ENCODE measurements at regions not wholly inside any gene's neighbourhood (a gene's known extent, or its start where the extent isn't known, plus 50 kb on each side); places are given as distances from the start of the nearest gene placed in this dataset.
"Not testable (repeated sequence)": the region's sequence is repeated elsewhere in the genome, so short reads cannot be mapped to it uniquely, and the experiment has no call there.

DNA sequence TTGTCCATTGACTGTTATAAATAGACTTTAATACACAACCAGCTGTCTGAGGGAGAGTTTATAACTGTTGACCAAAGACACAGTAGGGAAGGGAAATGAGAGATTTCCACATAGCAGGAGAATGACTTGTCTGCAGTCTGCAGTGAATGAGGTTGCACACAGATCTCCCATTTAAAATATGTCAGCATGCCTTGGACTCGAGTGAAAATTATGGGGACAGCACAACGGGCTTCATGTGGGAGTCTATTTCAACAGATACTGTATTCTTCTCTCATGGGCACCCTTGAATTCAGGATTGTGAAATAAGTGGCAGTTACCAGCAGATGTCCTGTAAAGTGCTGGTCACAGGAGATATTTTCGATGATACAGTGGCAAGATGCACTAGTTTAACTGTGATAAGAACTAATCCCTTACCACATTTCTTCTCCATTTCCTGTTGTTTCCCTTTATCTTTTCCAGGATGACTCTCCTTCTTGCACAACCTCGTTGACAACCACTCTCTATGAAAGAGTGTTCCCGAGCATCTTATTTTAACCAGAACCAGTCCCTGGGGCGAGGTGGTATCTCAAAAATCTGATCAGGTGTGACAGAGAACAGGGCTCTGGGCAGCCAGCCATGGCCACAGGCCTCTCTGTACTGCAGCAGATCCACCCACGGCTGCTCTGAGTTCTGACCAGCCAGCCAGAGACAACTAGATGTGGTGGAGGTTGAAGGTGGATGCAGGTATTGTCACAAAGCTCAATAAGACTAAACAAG is 51.5 kb upstream of the MAP3K1 start:
- ATAC-seq = no peak

GRCh38 chr5:56763182-56763581 is 52.2 kb upstream of the MAP3K1 start:
- ATAC-seq = no peak

DNA sequence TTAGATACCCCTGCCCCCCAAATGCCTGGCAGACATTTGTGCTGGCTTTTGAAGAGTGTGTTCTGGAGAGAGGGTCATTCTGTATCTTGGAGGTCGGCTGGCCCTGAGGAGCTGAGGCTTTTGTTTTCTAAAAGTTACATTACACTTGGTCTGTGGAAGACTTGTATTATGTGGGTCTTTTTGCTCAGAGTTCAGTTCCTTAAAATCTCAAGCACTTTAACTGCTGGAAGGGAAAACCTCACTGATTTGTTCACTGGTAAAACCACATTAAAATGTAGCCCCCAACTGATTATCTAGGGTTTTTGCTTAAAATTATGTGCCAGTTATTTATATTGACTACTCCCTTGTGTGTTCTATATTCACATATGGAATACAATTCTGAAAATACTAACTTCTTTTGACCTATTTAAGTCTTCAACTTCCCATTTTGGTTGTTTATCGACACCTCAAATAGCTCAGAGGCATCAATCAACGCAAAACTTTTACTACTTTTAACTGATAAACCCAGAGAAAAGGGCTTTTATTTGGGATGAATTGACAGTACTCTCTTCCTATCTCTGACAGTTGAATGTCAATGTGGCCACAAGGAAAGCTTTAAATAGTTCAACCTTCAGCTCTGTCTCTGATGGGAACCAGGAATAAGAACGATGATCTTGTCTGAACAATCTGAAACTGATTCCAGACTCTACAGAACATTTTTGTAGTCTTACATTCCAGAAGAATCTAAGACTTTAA is 54.0 kb upstream of the MAP3K1 start:
- ATAC-seq = no peak

GRCh38 chr5:56760723-56761122 is 54.6 kb upstream of the MAP3K1 start:
- no peak for ATAC-seq

GRCh38 chr5:56759521-56760216 is 55.7 kb upstream of the MAP3K1 start:
- no peak for ATAC-seq

DNA sequence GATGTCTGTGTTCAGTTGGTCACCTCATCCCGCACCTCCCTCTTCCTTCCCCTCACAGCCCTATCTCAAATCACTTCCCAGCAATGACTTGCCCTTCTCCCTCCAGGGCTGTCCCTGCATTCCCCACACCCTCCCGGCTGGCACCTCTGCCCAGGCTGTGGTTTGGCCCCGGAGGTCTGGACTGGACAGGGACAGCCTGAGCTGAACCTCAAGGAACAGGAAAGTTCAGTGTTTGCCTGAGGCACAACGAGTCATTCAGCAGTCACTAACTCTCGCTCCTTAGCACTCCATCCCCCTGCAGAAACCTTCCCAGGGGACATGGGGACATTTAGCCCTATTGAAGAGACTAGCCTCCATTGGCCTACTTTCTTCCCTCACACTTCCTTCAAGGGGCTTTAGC is 58.3 kb upstream of the MAP3K1 start:
- ATAC-seq = no peak

DNA sequence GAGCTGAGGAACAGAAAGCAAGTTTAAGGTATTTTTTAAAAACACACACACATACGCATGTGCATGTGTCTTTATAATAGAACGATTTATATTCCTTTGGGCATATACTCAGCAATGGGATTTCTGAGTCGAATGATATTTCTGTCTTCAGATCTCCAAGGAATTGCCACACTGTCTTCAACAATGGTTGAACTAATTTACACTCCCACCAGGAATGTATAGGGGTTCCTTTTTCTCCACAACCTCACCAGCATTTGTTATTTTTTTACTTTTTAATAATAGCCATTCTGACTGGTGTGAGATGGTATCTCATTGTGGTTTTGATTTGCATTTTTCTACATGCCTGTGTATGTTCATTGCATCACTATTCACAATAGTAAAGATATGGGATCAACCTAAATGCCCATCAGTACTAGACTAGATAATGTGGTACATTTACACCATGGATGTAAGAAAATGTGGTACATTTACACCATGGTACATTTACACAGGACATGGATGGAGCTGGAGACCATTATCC is 60.3 kb upstream of the MAP3K1 start:
- ATAC-seq = no peak

- ATAC-seq = not testable (repeated sequence)
These were observed 61.8 kb upstream of the MAP3K1 start for GRCh38 chr5:56753588-56753987.

DNA sequence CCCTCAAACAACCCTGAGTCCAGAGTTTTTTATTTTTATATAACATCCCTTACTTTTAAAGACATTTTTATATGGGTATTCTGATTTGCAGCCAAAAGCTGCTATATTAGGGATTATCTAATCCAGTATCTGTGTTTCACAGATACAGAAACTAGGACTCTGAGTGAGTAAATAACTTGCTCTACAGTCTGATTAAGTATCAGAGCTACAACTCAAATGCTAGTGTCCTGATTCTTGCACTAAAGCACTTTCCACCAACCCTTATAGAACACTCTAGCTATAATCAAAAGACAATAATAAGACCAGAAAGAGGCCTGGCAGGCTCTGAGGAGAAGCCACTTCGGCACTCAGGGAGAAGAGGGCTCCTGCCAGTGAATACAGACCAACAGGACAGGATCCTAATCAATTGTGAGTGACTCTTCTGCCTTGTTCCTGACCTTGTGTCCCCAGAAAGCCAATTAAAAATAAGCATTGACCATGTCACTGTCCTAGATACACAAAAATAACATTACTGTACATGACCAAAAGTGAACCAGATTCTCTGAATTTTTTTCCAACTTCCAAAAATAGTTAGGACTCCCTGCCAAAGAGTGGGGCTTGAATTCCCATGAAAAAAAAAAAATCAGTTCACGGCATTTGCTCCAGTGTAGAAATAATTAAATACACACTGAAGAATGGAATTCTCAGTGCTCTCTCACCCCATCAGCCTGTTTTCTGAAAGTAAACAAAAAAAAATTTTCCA is 63.6 kb upstream of the MAP3K1 start:
- ATAC-seq = no peak

DNA sequence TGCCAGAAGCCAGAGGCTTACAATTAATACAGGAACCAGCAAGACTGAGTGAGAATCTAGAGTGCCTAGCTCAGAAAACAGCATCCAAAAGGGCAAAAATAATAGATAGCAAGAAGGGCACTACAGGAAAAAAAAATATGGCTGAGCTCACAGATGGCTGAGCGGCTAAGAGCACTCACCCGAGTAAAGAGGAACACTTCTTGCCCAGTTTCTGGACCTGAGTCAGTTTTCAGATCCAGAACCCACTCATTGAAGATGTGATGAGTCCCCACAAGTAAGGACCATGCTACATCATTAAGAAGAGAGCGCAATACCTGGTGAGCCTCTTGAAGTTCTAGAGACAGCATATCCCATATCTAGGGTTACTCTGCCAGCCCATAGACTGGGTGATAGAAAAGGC is 65.5 kb upstream of the MAP3K1 start:
- no peak for ATAC-seq

- ATAC-seq = no peak
These were observed 68.6 kb upstream of the MAP3K1 start for GRCh38 chr5:56746553-56747339.

DNA sequence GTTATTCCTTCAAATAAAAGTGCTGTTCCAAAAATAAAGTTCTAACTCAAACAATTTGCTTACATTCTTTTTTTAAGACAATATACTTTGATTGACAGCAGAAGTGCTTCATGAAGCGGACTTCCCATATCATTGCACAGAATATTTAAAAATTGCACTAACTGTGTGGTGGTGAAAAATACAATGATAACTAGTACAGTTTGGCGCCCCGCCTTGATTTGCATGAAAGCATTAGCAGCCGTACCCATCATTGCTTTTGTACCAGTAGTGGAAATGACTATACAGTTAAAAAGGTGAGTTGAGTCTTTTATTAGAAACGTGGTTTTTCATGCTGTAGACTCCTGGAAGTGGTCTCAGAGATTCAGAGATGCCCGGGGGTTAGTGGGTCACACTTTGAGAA is 69.5 kb upstream of the MAP3K1 start:
- ATAC-seq = no peak

- ATAC-seq = no peak
These were observed 74.5 kb upstream of the MAP3K1 start for GRCh38 chr5:56740868-56741267.

GRCh38 chr5:56739990-56740389 is 75.4 kb upstream of the MAP3K1 start:
- ATAC-seq = no peak

DNA sequence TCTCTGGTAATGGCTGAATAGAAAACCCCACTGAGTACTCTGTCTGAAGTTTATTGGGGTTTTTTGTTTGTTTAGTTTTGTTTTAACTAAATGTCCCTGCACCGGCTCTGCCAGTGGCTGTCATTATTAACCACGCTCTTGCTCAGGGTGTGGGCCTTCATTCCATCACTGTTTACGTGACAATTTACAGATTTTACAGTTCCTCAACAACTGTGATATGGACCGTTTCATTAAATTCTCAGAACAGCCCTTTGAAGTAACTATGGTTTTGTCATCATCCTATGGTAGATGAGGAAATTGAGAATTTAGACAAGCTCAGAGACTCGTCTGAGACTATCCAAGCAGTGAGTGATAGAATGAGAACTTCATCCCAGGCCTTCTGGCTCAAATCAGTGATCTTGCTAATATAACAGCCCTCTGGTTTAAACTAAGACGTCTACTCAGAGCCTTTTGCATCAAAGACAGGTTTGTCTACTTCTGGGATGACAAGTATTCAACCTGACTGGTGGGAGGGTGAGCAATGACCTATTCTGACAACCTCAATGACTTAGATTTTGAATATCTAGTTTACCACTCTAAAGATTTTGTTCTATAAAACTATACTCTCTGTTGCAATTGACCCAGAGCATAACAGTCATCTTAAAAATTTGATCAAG is 77.3 kb upstream of the MAP3K1 start:
- ATAC-seq = peak; percentile 61 to 85

GRCh38 chr5:56737002-56737621 is 78.2 kb upstream of the MAP3K1 start:
- no peak for ATAC-seq

- ATAC-seq = peak; percentile 55 to 58
These were observed 79.3 kb upstream of the MAP3K1 start for GRCh38 chr5:56735849-56736641.

- no peak for ATAC-seq
These were observed 81.2 kb upstream of the MAP3K1 start for GRCh38 chr5:56734091-56734694.

GRCh38 chr5:56733580-56733979 is 81.8 kb upstream of the MAP3K1 start:
- no peak for ATAC-seq

- ATAC-seq = no peak
These were observed 83.2 kb upstream of the MAP3K1 start for GRCh38 chr5:56732121-56732520.

Data from activated CD4-positive, CD25-positive, alpha-beta regulatory T cell treated with anti-CD3 and anti-CD28 coated beads, Interleukin-2, amount 50 U/mL, for 24 hours (primary cell).